ENCODE measurements at regions not wholly inside any gene's neighbourhood (a gene's known extent, or its start where the extent isn't known, plus 50 kb on each side); places are given as distances from the start of the nearest gene placed in this dataset.

GRCh38 chr1:222889440-222889839 lies 74.6 kb downstream of the DISP1 start:
- no peak for TF ChIP-seq POLR2A (IDR thresholded peaks at IDR 0.05)
- TF ChIP-seq, protein P1, sequence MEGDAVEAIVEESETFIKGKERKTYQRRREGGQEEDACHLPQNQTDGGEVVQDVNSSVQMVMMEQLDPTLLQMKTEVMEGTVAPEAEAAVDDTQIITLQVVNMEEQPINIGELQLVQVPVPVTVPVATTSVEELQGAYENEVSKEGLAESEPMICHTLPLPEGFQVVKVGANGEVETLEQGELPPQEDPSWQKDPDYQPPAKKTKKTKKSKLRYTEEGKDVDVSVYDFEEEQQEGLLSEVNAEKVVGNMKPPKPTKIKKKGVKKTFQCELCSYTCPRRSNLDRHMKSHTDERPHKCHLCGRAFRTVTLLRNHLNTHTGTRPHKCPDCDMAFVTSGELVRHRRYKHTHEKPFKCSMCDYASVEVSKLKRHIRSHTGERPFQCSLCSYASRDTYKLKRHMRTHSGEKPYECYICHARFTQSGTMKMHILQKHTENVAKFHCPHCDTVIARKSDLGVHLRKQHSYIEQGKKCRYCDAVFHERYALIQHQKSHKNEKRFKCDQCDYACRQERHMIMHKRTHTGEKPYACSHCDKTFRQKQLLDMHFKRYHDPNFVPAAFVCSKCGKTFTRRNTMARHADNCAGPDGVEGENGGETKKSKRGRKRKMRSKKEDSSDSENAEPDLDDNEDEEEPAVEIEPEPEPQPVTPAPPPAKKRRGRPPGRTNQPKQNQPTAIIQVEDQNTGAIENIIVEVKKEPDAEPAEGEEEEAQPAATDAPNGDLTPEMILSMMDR (IDR thresholded peaks at IDR 0.05), result no peak

Data from suprapubic skin (tissue), 3 donors.